ENCODE measurements at regions not wholly inside any gene's neighbourhood (a gene's known extent, or its start where the extent isn't known, plus 50 kb on each side); places are given as distances from the start of the nearest gene placed in this dataset.
A peak's percentile ranks its signal among the peaks of the same experiment; 100 is the strongest.

- no peak overlapping the region for H3K4ac ChIP-seq (ENCODE audit: low read depth, low read length)
- H3K27ac Mint-ChIP-seq = 0 out of 7 replicates have a peak overlapping the region, but pooled peaks of 1 of the 3 experiments have one; percentile 15
- no peak for TF ChIP-seq CTCF (conservative IDR thresholded peaks at IDR 0.05)
- H3K56ac ChIP-seq (ENCODE audit: insufficient read length, low read depth, low read length) = no peak overlapping the region
- peaks cover 7 to 11% of the 10 kb centered on the region in 2 experiments; a peak in 4 of 5 replicates for H3K9me3 Mint-ChIP-seq
- WGBS (ENCODE audit: extremely low coverage, insufficient read length, low lambda C conversion rate) = no CpG with 5 or more reads among the region's 14 CpGs
- H2AFZ ChIP-seq (ENCODE audit: low read length) = no peak overlapping the region
- H2AK5ac ChIP-seq (ENCODE audit: insufficient read length, low read length) = no peak overlapping the region
- H3K79me2 ChIP-seq (ENCODE audit: insufficient read depth, low read length) = no peaks in the 10 kb centered on the region
- no peak overlapping the region for H3K23ac ChIP-seq (ENCODE audit: insufficient read length, low read depth, low read length)
- H4K91ac ChIP-seq (ENCODE audit: insufficient read length, low read depth, low read length) = no peak overlapping the region
- H2BK12ac ChIP-seq (ENCODE audit: insufficient read length, low read depth, low read length) = no peak overlapping the region
- H3K14ac ChIP-seq (ENCODE audit: insufficient read depth, low read length) = no peak overlapping the region
- no peak overlapping the region for H3K18ac ChIP-seq (ENCODE audit: insufficient read length, low read depth, low read length)
- H3K4me1 Mint-ChIP-seq = peaks cover 4 to 11% of the 10 kb centered on the region in 2 experiments; a peak in 3 of 4 replicates
- no peaks in the 10 kb centered on the region for H3K27me3 ChIP-seq (ENCODE audit: insufficient read depth, low read length)
- H3K9me3 ChIP-seq (ENCODE audit: control insufficient read depth, low read depth, low read length) = no peaks in the 10 kb centered on the region
- H3K4me3 Mint-ChIP-seq = no peak overlapping the region
- no peak for DNase-seq
- H3K27me3 Mint-ChIP-seq (ENCODE audit: low read depth) = no peaks in the 10 kb centered on the region; the same call in 1 of the 2 replicates
- H2BK120ac ChIP-seq (ENCODE audit: low read depth, low read length, poor library complexity, severe bottlenecking) = no peak overlapping the region
- no peaks in the 10 kb centered on the region for H3K4me1 ChIP-seq (ENCODE audit: insufficient read depth, low read length)
- no peak overlapping the region for H4K8ac ChIP-seq (replicated peaks; ENCODE audit: insufficient read length, low read depth, low read length)
- H3K4me2 ChIP-seq (ENCODE audit: insufficient read depth, insufficient read length, low read length) = no peak overlapping the region
- no peak overlapping the region for H2BK15ac ChIP-seq (ENCODE audit: low read depth, low read length)
- no peaks in the 10 kb centered on the region for H3K23me2 ChIP-seq (ENCODE audit: insufficient read length, low read depth, low read length, poor library complexity, severe bottlenecking)
- no peak overlapping the region for H4K5ac ChIP-seq (ENCODE audit: insufficient read length, low read depth, low read length)
- H3K27ac ChIP-seq (ENCODE audit: insufficient read length, low read depth, low read length) = no peak overlapping the region
- no peak overlapping the region for H2BK20ac ChIP-seq (ENCODE audit: low read depth, low read length, poor library complexity, severe bottlenecking)
- H3K79me1 ChIP-seq (ENCODE audit: insufficient read depth, low read depth, low read length, poor library complexity, severe bottlenecking) = no peaks in the 10 kb centered on the region
- H3K36me3 Mint-ChIP-seq (ENCODE audit: insufficient read depth in 1 of 3, low read depth in 3 of 3) = peaks cover 0 to 5% (median 0%) of the 10 kb centered on the region in 3 experiments; a peak in 1 of 7 replicates
- H4K20me1 ChIP-seq (ENCODE audit: control insufficient read depth, insufficient read depth, insufficient read length) = no peaks in the 10 kb centered on the region
- no peak overlapping the region for H3K9ac ChIP-seq (ENCODE audit: extremely low read depth, insufficient read length, low read length)
- H3T11ph ChIP-seq (ENCODE audit: low read length) = no peak overlapping the region
- no peak overlapping the region for H2BK5ac ChIP-seq (ENCODE audit: insufficient read length, low read length)
These were observed 124.3 kb upstream of the KLF6 start for GRCh38 chr10:3909339-3909738.
